ENCODE measurements at regions not wholly inside any gene's neighbourhood (a gene's known extent, or its start where the extent isn't known, plus 50 kb on each side); places are given as distances from the start of the nearest gene placed in this dataset.

DNA sequence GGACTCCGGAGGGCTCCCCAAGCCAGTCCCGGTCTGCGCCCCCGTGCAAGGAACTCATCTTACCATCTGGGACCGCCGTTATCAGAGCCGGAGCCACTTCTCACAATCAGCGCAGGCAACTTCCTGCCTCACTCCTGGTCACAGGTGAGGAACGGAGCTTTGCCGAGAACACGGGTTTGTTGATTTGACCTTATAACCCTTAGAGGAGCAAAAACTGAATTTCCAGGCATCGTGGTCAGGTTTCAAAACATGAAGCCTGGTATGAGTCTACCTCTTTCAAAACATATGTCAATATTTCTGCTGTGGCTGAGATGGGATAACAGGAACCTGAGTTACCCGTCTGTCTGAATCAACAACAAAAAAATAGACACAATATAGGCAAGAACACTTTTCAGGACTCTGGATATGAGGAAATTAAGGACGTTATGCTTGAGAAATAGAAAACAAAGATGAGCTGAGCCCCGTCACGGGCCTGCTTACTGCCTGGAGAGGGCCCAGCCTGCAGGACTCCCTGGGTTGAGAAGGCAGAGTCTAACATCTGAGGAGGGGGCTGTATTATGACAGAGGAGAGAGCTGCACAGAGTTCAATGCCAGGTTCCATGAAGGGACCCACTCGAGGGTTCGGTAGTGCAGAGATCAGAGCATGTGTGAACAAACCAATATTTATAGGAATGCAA lies 148.7 kb downstream of the NDUFA10 start:
- Mint-ChIP-seq H3K27ac (ENCODE audit: unreplicated experiment) (no peak overlapping the region), H3K9me3 (ENCODE audit: unreplicated experiment) (no peaks in the 10 kb centered on the region), H3K36me3 (ENCODE audit: low read depth, unreplicated experiment) (no peaks in the 10 kb centered on the region), H3K27me3 (ENCODE audit: unreplicated experiment) (peaks cover 5% of the 10 kb centered on the region), H3K4me1 (ENCODE audit: unreplicated experiment) (peaks cover 21% of the 10 kb centered on the region), H3K4me3 (ENCODE audit: unreplicated experiment) (no peak overlapping the region)
- no peak for DNase-seq (ENCODE audit: low spot score)
- TF ChIP-seq, protein P1, sequence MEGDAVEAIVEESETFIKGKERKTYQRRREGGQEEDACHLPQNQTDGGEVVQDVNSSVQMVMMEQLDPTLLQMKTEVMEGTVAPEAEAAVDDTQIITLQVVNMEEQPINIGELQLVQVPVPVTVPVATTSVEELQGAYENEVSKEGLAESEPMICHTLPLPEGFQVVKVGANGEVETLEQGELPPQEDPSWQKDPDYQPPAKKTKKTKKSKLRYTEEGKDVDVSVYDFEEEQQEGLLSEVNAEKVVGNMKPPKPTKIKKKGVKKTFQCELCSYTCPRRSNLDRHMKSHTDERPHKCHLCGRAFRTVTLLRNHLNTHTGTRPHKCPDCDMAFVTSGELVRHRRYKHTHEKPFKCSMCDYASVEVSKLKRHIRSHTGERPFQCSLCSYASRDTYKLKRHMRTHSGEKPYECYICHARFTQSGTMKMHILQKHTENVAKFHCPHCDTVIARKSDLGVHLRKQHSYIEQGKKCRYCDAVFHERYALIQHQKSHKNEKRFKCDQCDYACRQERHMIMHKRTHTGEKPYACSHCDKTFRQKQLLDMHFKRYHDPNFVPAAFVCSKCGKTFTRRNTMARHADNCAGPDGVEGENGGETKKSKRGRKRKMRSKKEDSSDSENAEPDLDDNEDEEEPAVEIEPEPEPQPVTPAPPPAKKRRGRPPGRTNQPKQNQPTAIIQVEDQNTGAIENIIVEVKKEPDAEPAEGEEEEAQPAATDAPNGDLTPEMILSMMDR (IDR thresholded peaks at IDR 0.05; ENCODE audit: unreplicated experiment) = no peak

DNA sequence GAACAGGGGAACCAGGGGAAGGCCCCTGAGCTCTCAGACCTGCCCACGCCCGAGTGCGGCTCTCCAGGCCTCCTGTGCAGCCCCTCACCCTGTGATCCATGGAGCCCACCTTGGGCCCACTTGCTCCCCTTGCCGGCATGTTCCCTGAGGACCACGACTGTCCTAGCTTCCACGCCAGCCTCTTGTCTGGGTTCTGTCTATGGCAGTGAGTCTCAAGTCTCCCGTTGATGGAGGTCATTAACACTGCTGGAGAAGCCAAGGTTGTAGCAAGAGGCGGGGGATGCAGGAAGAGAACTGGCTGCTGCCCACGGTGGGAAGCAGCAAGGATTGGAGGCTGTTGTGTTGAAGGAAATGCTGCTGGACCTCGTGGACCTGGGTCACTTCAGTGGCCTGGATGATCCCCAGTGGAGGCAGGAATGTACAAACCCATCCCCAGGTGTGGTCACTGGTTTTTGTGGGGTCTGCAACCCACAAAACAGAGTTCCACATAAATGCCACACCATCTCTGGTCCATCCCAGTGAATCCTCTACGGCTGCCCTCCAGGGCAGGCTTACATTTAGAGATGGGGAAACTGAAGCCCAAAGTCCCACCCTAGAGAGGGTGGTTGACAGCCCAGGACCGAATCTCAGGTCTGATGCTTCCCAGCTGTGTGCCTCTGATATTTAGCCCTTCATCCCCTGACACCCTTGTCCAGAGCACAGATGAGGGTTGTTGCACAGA lies 150.3 kb downstream of the NDUFA10 start:
- Mint-ChIP-seq H3K4me3 (ENCODE audit: unreplicated experiment) (no peak overlapping the region), H3K4me1 (ENCODE audit: unreplicated experiment) (peaks cover 9% of the 10 kb centered on the region), H3K27me3 (ENCODE audit: unreplicated experiment) (peaks cover 5% of the 10 kb centered on the region), H3K27ac (ENCODE audit: unreplicated experiment) (no peak overlapping the region), H3K36me3 (ENCODE audit: low read depth, unreplicated experiment) (no peaks in the 10 kb centered on the region), H3K9me3 (ENCODE audit: unreplicated experiment) (no peaks in the 10 kb centered on the region)
- no peak for DNase-seq (ENCODE audit: low spot score)
- TF ChIP-seq, protein P1 (IDR thresholded peaks at IDR 0.05; ENCODE audit: unreplicated experiment) = no peak

DNA sequence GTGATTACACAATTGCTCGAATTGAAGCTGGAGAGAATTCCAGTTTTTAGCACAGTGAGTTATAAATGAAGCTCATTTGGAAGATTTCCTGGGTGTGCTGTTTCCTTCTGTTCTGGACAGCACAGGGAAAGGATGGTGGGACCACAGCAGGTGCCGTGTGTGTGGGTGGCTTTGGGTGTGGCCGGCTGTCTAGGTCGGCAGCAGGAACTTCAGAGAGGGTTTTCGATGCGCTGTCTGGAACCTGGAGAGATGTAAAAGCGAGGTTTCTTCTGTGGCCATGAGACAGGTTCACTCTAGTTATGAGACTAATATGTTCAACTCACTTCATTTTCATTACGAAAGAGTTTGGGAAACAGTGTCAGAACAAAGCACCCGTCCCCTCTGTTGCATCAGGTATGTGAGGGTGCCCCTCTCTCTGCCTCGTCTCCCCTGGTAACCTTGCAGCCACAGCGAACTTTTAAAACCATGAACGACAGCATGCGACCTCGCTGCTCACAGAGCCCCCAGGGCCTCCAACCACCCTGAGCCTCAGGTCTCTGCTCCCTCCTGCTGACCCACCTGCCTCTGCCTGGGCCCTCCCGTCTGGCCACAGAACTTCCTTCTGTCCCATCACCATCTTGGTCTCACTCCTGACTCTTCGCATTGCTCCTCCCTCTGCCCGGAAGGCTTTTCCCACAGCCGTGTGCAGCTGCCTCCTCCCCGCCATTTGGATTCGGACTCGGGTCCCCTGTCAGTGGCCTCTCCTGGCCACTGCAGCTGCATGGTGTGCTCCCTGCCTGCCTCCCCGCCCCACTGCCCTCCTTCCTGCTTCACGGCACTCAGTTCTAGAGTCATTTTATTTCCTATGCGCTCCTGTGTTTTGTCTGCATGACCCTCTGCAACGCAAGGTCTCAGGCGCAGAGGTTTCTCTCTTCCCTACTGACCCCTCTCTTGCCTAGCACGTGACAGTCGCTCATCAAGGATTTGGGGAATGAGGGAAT lies 151.2 kb downstream of the NDUFA10 start:
- Mint-ChIP-seq H3K27me3 (ENCODE audit: unreplicated experiment) (peaks cover 5% of the 10 kb centered on the region), H3K36me3 (ENCODE audit: low read depth, unreplicated experiment) (no peaks in the 10 kb centered on the region), H3K27ac (ENCODE audit: unreplicated experiment) (no peak overlapping the region), H3K4me3 (ENCODE audit: unreplicated experiment) (no peak overlapping the region), H3K9me3 (ENCODE audit: unreplicated experiment) (no peaks in the 10 kb centered on the region), H3K4me1 (ENCODE audit: unreplicated experiment) (peaks cover 6% of the 10 kb centered on the region)
- no peak for DNase-seq (ENCODE audit: low spot score)
- TF ChIP-seq, protein P1 (IDR thresholded peaks at IDR 0.05; ENCODE audit: unreplicated experiment) = no peak

DNA sequence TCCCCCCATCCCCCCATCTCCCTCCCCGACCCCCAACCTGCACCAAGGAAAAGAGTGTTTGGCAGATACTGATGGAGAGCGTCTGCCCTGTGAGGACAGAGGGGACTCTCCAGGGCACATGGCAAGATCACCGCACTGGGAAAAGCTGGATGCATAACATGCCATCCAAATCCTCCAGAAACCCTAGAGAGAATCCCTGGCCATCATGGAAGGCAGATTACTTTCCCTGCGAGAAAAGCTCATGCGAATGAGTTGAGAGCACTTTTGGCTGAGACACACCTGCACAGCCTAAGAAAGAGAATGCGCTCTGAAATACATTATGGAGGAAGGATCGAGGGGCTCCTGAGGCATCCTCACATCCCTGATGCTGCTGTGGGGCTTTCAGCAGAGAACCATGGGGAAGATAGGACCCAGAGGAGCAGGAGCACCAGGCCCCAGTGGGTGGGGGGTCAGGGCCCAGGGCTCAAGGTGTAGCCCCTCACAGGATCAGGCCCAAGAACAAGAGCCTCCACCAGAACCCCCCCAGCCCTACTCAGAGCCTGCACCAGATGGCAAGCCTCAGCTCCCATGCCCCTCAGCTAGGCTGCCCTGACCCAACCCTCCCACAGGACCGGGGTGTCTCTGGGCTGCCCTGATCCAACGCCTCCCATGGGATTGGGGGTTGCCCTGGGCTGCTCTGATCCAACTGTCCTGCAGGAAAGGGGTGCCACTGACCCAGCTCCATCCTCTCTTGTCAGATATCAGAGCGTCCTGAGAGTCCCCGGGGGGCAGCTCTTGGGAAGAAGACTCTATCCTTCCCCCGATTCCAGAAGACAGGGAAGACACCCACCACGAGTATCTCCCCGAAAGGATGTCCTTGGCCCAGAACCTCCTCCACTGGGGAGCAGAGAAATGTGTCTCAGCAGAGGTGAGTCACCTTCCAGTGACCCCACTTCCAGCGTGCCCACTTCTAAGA lies 153.4 kb downstream of the NDUFA10 start:
- TF ChIP-seq, protein P1 (IDR thresholded peaks at IDR 0.05; ENCODE audit: unreplicated experiment) = no peak
- no peak for DNase-seq (ENCODE audit: low spot score)
- peaks cover 5% of the 10 kb centered on the region for H3K27me3 Mint-ChIP-seq (ENCODE audit: unreplicated experiment)
- H3K4me1 Mint-ChIP-seq (ENCODE audit: unreplicated experiment) = peaks cover 6% of the 10 kb centered on the region
- no peak overlapping the region for H3K27ac Mint-ChIP-seq (ENCODE audit: unreplicated experiment)
- no peak overlapping the region for H3K4me3 Mint-ChIP-seq (ENCODE audit: unreplicated experiment)
- H3K9me3 Mint-ChIP-seq (ENCODE audit: unreplicated experiment) = no peaks in the 10 kb centered on the region
- H3K36me3 Mint-ChIP-seq (ENCODE audit: low read depth, unreplicated experiment) = no peaks in the 10 kb centered on the region

Measured in endothelial cell (in vitro differentiated cells).